DND-41 (cell line): ENCODE measurements at regions not wholly inside any gene's neighbourhood (a gene's known extent, or its start where the extent isn't known, plus 50 kb on each side); places are given as distances from the start of the nearest gene placed in this dataset.

ENCODE experiments used
- ATAC-seq: fragments of 200-7000 bp; cut with Tn5 transposase; 3 replicates; pipeline ENCODE4 v1.9.1; 2021; ENCODE audit warnings: low read depth; ENCODE audit not compliant: insufficient read depth
- DNase-seq: peaks from one replicate; pipeline ENCODE4 v3.0.0-alpha.2; 2020
- H2AFZ ChIP-seq: 2 replicates; pipeline ENCODE4 v1.6.0; 2012; ENCODE audit warnings: low read depth, low read length
- H3K27ac ChIP-seq: 2 replicates; pipeline ENCODE4 v1.5.1; 2012; ENCODE audit warnings: low read length, inconsistent platforms
- H3K27me3 ChIP-seq: fragments of 200-600 bp; sonication (generic); 2 replicates; pipeline ENCODE4 v1.6.0; 2012; ENCODE audit warnings: low read length, mild to moderate bottlenecking, inconsistent platforms; ENCODE audit not compliant: insufficient read depth, poor library complexity
- H3K36me3 ChIP-seq: 2 replicates; pipeline ENCODE4 v1.5.1; 2012; ENCODE audit warnings: low read length, inconsistent platforms; ENCODE audit not compliant: insufficient read depth
- H3K4me1 ChIP-seq: 2 replicates; pipeline ENCODE4 v1.5.1; 2012; ENCODE audit warnings: mild to moderate bottlenecking, low read length; ENCODE audit not compliant: insufficient read depth
- H3K4me2 ChIP-seq: 2 replicates; pipeline ENCODE4 v1.6.0; 2012; ENCODE audit warnings: mild to moderate bottlenecking, moderate library complexity, low read length, inconsistent platforms; ENCODE audit not compliant: insufficient read depth
- H3K4me3 ChIP-seq, 2 experiments: fragments of 200-600 bp in 1 of 2; shearing (Covaris generic) in 1 of 2; 2 replicates each; pipeline ENCODE4 v1.5.1; 2012 to 2016; ENCODE audit warnings: inconsistent platforms in 2 of 2, low read length in 2 of 2, mild to moderate bottlenecking in 2 of 2, low read depth in 1 of 2, moderate library complexity in 1 of 2
- H3K79me2 ChIP-seq: 2 replicates; pipeline ENCODE4 v1.6.0; 2012; ENCODE audit warnings: low read length, inconsistent platforms; ENCODE audit not compliant: insufficient read depth
- H3K9ac ChIP-seq: 2 replicates; pipeline ENCODE4 v1.6.0; 2012; ENCODE audit warnings: low read depth, mild to moderate bottlenecking, inconsistent platforms, low read length, moderate library complexity
- H3K9me3 ChIP-seq: 2 replicates; pipeline ENCODE4 v1.5.1; 2012; ENCODE audit warnings: low read length, moderate library complexity, mild to moderate bottlenecking, inconsistent platforms; ENCODE audit not compliant: insufficient read depth, severe bottlenecking
- H4K20me1 ChIP-seq: 2 replicates; pipeline ENCODE4 v1.6.0; 2012; ENCODE audit warnings: low read length; ENCODE audit not compliant: insufficient read depth
- EZH2 ChIP-seq: IDR thresholded peaks from 3 replicates; pipeline ENCODE4 v1.6.1; 2012; ENCODE audit warnings: borderline replicate concordance, low read depth, mild to moderate bottlenecking, moderate library complexity, low read length, inconsistent platforms; ENCODE audit not compliant: severe bottlenecking
- TF ChIP-seq, protein P1 (sequence below): IDR thresholded peaks from 2 replicates; pipeline ENCODE4 v1.5.1; 2012; ENCODE audit warnings: borderline replicate concordance, low read length, moderate library complexity, mild to moderate bottlenecking; ENCODE audit not compliant: poor library complexity, severe bottlenecking; ENCODE audit errors: extremely low read depth

DNA sequence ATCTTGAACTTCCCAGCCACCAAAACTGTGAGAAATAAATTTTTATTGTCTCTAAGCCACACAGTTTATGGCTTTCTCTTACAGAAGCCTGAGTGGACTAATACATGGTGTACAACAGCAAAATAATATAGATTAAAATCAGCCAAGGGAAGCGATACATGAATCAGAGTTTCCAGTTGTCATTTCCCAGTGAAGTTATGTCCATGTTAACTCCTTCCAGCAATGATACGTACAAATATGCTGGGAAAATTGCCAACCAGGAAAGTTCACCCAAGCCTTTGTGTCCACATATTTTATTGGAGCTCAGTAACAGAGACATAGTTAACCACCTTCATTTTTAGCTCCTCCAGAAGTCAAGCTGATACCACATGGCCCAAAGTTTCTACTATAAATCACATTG, 280.9 kb upstream of the KCNMB2 start:
- no peak for ATAC-seq
- no peaks in the 10 kb centered on the region for H3K27me3 ChIP-seq
- no peak overlapping the region for H2AFZ ChIP-seq

GRCh38 chr3:178257491-178257890, 278.7 kb upstream of the KCNMB2 start:
- Histone ChIP-seq H3K4me3 (no peak overlapping the region), H3K36me3 (no peaks in the 10 kb centered on the region), H3K27me3 (no peaks in the 10 kb centered on the region), H3K27ac (no peak overlapping the region), H4K20me1 (no peaks in the 10 kb centered on the region), H3K4me1 (no peaks in the 10 kb centered on the region), H3K79me2 (no peaks in the 10 kb centered on the region), H3K9ac (no peak overlapping the region), H2AFZ (no peak overlapping the region), H3K4me2 (no peak overlapping the region), H3K9me3 (no peaks in the 10 kb centered on the region)
- ATAC-seq (no peak), DNase-seq (no peak)
- no peak for TF ChIP-seq EZH2
- TF ChIP-seq, protein P1, sequence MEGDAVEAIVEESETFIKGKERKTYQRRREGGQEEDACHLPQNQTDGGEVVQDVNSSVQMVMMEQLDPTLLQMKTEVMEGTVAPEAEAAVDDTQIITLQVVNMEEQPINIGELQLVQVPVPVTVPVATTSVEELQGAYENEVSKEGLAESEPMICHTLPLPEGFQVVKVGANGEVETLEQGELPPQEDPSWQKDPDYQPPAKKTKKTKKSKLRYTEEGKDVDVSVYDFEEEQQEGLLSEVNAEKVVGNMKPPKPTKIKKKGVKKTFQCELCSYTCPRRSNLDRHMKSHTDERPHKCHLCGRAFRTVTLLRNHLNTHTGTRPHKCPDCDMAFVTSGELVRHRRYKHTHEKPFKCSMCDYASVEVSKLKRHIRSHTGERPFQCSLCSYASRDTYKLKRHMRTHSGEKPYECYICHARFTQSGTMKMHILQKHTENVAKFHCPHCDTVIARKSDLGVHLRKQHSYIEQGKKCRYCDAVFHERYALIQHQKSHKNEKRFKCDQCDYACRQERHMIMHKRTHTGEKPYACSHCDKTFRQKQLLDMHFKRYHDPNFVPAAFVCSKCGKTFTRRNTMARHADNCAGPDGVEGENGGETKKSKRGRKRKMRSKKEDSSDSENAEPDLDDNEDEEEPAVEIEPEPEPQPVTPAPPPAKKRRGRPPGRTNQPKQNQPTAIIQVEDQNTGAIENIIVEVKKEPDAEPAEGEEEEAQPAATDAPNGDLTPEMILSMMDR = no peak

More for the DNA sequence above, 280.9 kb upstream of the KCNMB2 start:
- no peaks in the 10 kb centered on the region for H3K4me1 ChIP-seq
- H3K4me3 ChIP-seq = no peak overlapping the region
- no peak overlapping the region for H3K27ac ChIP-seq
- no peak overlapping the region for H3K9ac ChIP-seq
- no peak for DNase-seq
- H3K79me2 ChIP-seq = no peaks in the 10 kb centered on the region
- H4K20me1 ChIP-seq = no peaks in the 10 kb centered on the region
- TF ChIP-seq, protein P1 = no peak
- TF ChIP-seq EZH2 = no peak
- no peaks in the 10 kb centered on the region for H3K9me3 ChIP-seq
- no peaks in the 10 kb centered on the region for H3K36me3 ChIP-seq
- H3K4me2 ChIP-seq = no peak overlapping the region

- H3K4me3 ChIP-seq = no peak overlapping the region
- DNase-seq = no peak
- H3K4me1 ChIP-seq = no peaks in the 10 kb centered on the region
- no peak overlapping the region for H2AFZ ChIP-seq
- TF ChIP-seq, protein P1 = no peak
- TF ChIP-seq EZH2 = no peak
- H3K4me2 ChIP-seq = no peak overlapping the region
- no peak for ATAC-seq
- H3K27me3 ChIP-seq = no peaks in the 10 kb centered on the region
- H3K9ac ChIP-seq = no peak overlapping the region
- H3K79me2 ChIP-seq = no peaks in the 10 kb centered on the region
- H3K27ac ChIP-seq = no peak overlapping the region
- no peaks in the 10 kb centered on the region for H3K9me3 ChIP-seq
- H3K36me3 ChIP-seq = no peaks in the 10 kb centered on the region
- no peaks in the 10 kb centered on the region for H4K20me1 ChIP-seq
These were observed 278.1 kb upstream of the KCNMB2 start for GRCh38 chr3:178258121-178258520.

- H2AFZ ChIP-seq = no peak overlapping the region
- DNase-seq (no peak), ATAC-seq (no peak)
These were observed 276.5 kb upstream of the KCNMB2 start for GRCh38 chr3:178259703-178260102.

More at GRCh38 chr3:178259703-178260102, 276.5 kb upstream of the KCNMB2 start:
- no peak for TF ChIP-seq EZH2
- TF ChIP-seq, protein P1 = no peak
- no peak overlapping the region for H3K4me2 ChIP-seq
- H3K9ac ChIP-seq = no peak overlapping the region
- H3K27me3 ChIP-seq = no peaks in the 10 kb centered on the region
- no peak overlapping the region for H3K4me3 ChIP-seq
- no peaks in the 10 kb centered on the region for H3K79me2 ChIP-seq
- no peaks in the 10 kb centered on the region for H3K9me3 ChIP-seq
- no peaks in the 10 kb centered on the region for H4K20me1 ChIP-seq
- no peak overlapping the region for H3K27ac ChIP-seq
- H3K4me1 ChIP-seq = no peaks in the 10 kb centered on the region
- no peaks in the 10 kb centered on the region for H3K36me3 ChIP-seq
